Suppressor macrophage treated with lipopolysaccharide for 1 hour (primary cell): ENCODE measurements at regions not wholly inside any gene's neighbourhood (a gene's known extent, or its start where the extent isn't known, plus 50 kb on each side); places are given as distances from the start of the nearest gene placed in this dataset.
"Not testable (repeated sequence)": the region's sequence is repeated elsewhere in the genome, so short reads cannot be mapped to it uniquely, and the experiment has no call there.

Experiments
- DNase-seq, 3 donors: peaks; one replicate each; pipeline ENCODE4 v3.0.0-alpha.2; 2020 to 2022

GRCh38 chr5:28975508-28975907, 1937.1 kb upstream of the CDH9 start:
- no peak for DNase-seq

GRCh38 chr5:28967848-28968247, 1929.5 kb upstream of the CDH9 start:
- DNase-seq, result no peak

GRCh38 chr5:28961816-28962215, 1923.4 kb upstream of the CDH9 start:
- DNase-seq, result no peak

GRCh38 chr5:28958581-28958980, 1920.2 kb upstream of the CDH9 start:
- DNase-seq, result no peak

DNA sequence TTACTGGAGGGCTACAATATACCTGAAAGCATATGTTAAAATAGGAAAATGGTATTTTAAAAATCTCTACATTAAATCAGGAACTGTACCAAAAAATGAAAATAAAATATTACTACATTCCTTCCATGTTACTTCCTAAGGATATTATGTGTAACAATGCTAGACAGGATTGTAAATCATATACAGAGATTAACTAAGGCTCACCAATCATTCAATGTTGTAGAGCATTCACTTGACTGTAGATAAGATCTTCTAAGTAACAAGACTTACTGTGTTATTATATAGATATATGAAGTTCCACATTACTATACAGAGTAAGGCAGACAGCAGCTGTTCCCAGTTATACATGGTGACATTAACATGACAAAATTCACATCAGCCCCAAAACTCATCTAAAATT, 1919.1 kb upstream of the CDH9 start:
- DNase-seq, result no peak

- no peak for DNase-seq
These were observed 1915.7 kb upstream of the CDH9 start for GRCh38 chr5:28954074-28954473.

- DNase-seq, result no peak
These were observed 1909.5 kb upstream of the CDH9 start for GRCh38 chr5:28947865-28948264.

DNA sequence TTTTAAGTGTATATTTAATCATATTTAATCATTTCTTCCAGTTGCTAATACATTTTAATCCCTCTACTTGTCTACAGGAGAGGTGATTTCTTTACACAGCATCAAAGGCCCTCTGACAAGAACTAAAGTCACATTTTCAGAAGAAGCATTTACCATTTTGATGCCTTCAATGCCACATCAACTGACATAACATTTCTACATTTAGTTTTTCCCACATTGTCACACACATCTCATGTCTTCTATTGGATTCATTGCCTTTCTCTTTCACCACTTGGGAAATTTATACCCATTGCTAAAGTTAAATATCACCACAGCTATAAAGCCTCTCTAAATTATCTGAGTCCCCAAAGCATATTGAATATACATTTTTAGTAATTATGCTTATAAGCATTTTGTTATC, 1907.5 kb upstream of the CDH9 start:
- no peak for DNase-seq

DNA sequence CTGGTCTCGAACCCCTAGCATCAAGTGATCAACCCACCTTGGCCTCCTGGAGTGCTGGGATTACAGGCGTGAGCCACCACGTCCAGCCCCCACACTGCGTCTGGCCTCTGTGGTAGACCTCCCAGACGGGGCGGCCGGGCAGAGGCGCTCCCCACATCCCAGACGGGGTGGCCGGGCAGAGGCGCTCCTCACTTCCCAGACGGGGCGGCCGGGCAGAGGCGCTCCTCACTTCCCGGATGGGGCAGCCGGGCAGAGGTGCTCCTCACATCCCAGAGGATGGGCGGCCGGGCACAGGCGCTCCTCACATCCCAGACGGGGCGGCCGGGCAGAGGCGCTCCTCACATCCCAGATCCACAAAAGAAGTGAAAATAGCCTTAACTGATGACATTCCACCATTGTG, 1891.0 kb upstream of the CDH9 start:
- not testable (repeated sequence) for DNase-seq

- DNase-seq, result not testable (repeated sequence)
These were observed 1890.0 kb upstream of the CDH9 start for GRCh38 chr5:28928327-28928790.

DNA sequence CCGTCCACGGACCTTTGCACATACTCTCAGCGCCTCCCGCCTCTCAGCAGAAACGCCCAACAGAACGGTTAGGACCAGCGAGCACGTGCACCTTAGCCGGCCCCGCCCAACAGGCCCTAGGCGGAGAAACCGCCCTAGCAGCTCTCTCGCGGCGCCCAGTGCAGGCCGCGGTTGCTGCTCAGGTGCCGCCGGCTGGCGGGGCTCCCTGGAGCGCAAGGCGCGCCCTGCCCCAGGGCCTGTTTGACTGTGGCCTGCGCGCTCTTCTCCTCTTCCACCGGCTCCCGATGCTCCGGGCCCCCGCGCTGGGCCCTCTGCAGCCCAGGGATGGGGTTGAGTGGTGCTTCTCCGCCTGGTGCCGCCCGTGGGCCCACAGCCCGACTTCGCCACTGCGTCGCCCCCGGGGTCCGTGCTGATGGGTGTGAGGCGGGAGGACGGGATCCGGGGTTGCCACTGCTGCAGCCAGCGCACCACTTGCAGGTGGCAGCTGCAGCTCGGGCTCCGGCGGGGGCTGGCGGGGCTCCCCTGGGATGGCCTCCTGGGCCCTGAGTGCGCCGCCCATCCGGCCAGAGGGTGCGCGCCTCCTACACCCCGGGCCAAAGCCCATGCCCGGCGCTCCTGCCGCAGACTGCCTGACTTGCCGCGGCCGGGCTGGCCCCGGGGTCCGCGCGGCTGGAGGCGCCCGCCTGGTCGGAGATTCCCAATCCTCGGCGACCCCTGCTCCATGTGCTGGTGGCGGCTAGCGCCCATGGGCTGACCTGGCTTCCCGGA, 1889.4 kb upstream of the CDH9 start:
- no peak for DNase-seq

GRCh38 chr5:28926422-28926821, 1888.0 kb upstream of the CDH9 start:
- no peak for DNase-seq

GRCh38 chr5:28917631-28918030, 1879.2 kb upstream of the CDH9 start:
- no peak for DNase-seq

DNA sequence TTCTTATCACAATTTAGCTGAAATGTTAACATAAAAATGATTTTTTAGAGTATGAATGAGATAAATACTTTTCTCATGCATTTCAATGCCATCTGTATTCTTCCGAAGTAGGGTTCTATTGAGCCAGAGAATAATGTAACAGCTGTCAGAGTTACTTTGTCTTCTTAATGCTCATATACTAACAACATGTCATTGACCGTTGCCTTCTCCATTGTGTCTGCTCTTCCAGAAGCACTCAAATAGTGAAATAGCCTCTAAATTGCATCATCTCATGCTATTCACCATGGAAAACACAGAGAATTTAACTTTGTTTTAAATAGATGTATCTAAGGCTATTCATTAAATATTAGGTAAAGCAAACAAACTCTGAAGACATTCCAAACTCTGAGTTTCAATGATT, 1875.9 kb upstream of the CDH9 start:
- no peak for DNase-seq

- DNase-seq, result no peak
These were observed 1865.3 kb upstream of the CDH9 start for GRCh38 chr5:28903643-28904042.

DNA sequence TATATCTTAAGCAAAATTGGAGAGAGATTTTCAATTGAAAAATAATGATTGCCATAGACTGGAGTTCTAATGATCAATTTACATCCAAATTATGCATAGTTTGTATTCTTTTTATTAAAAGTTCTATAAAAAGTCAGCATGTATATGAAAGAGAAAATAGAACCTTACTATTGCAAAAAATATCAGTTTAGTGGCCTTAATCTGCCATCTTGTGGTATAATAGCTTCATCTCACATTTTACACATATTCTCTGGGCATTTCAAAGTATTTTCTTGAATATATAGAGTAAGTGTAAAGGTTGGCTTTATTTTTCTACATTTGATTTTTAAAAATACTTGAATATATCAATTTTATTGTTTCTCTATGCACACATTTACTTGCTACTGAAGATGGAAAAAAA, 1858.6 kb upstream of the CDH9 start:
- no peak for DNase-seq

GRCh38 chr5:28880936-28881335, 1842.5 kb upstream of the CDH9 start:
- no peak for DNase-seq

DNA sequence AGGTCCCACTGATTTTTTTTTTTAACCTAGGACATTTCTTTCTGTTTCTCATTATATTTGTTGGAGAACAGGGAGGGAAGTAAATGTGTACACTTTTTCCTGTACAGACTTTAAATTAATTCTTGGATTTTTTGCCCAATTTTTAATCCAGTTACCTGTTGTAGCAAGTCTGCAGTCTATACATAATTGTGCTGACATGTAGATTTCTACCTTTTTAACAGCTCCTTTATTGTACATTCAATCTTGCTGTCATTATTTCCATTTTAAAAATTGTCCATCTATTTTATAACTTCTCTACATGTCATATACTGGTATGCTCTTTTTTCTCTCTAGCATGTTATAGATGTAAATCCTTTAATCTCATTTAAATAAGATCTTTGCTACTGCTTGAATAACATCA, 1838.7 kb upstream of the CDH9 start:
- DNase-seq, result no peak

DNA sequence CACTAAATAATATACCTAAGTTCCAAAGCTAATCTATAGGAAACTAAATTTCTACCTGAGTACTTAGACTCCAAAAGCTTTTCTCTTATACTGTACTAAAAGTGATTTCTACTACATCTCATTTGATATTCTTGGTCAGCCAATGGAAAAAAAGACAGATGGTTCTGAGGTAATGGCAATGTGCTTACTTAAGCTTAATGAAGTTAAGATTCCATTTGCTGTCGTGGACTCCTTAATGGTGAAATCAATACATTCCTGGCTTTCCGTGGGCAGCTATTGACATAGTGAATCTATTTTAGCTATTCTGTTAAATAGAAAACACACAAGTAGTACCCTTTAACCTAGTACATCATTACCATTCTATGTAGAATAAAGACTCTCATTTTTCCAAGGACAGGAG, 1825.6 kb upstream of the CDH9 start:
- DNase-seq, result no peak

DNA sequence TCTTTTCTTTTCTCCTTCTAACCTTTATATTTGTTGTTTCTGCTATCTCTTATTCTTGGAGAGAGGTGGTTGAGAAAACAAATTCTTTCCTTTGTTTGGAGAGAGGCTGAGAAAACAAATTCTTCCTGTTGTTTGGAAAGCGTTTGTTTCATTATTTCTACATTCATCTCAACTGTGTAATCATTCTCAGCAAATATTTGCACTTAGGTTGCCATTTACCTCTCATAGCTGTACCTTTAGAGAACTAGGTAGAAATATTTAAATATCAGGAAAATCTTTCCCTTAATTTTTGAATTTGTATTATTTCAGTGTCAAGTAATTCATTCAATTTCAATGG, 1824.4 kb upstream of the CDH9 start:
- DNase-seq, result no peak

DNA sequence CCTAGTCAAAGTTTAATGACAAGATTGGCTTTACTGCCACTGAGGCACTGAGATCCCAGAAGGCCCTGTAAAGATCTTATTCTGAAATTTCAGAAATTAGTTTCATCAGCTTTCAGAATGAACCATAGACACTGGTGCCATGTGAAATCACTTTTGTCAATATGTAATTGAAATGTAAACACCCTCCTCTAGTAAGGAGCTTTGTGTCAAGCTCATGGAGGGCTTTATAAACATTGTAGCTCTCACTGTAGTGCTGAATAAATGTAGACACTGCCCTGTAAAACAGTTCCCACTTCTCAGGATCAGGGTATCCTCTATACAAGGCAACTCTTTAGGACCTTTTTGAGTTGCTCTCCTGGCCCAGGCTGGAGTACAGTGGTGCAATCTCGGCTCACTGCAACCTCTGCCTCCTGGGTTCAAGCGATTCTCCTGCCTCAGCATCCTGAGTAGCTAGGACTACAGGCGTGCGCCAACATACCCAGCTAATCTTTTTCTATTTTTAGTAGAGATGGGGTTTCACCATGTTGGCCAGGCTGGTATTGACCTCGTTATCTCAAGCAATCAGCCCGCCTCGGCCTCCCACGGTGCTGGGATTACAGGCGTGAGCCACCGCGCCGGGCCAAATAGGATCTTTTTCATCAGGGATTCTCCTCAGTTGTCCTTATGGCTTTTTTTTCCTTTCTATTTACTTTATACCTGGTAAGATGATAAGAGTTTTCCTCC, 1823.9 kb upstream of the CDH9 start:
- DNase-seq, result no peak

- DNase-seq, result no peak
These were observed 1817.2 kb upstream of the CDH9 start for GRCh38 chr5:28855626-28856025.

GRCh38 chr5:28850320-28850921, 1812.0 kb upstream of the CDH9 start:
- no peak for DNase-seq

- no peak for DNase-seq
These were observed 1792.7 kb upstream of the CDH9 start for GRCh38 chr5:28831042-28831441.
